ENCODE measurements at regions not wholly inside any gene's neighbourhood (a gene's known extent, or its start where the extent isn't known, plus 50 kb on each side); places are given as distances from the start of the nearest gene placed in this dataset.
"Not testable (repeated sequence)": the region's sequence is repeated elsewhere in the genome, so short reads cannot be mapped to it uniquely, and the experiment has no call there.

DNA sequence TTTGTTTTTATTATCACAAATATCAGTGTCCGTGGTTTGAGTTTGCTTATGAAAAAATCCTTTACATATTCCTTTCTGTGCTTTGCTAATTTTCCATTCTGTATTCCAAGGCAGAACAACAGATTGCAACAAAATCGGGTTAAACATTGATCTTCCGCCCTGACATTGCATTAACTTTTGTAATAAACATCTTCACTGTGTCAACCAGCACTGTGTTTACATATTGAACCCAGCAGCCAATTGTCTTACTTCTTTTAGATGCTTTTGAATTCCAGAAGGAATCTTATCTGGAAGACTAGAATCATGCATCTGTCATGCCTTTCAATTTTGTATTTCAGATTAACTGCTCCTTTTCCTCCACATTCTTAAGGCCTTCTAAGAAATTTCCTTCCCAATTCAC, 147.8 kb upstream of the CXXC4 start:
- ATAC-seq (ENCODE audit: poor library complexity) (no peak), DNase-seq (no peak)
- intact Hi-C loops (cut with DNase I) = no loop called here

DNA sequence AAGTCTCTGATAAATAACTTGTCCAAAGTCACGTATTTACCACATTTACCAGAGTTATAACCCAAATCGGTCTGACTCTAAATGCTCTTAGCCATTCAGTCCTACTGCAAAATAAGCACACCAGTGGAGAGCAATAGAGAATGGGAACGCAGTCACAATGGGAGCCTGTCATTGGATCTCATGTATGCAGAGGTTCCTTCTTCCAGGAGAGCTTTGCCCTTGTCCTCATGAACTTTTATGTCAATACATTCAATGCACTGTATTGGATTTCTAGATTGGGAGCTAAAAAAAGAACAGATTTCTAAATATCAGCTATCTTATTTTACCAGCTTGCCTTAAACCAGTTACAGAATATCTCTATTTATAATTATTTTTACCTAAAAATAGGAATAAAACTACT, 149.1 kb upstream of the CXXC4 start:
- intact Hi-C loops (cut with DNase I) = no loop called here
- ATAC-seq (ENCODE audit: poor library complexity) (no peak), DNase-seq (no peak)

DNA sequence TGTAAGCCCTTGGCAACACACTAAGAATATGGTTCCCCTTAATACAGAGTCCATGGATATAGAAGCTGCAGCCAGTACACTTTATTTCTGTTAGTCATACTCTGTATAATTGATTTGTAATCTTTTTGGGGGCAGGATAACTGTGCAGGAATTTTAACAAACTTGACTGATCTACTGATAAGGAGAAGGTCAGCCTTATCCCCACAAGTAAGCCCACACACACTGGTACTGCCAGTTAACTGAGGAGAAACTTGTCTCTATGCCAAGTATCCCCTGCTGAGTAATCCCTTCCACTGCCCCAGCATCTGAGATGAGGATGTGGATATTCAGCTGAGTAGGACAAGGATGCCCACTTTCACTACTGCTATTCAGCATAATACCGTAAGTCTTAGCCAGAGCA, 154.9 kb upstream of the CXXC4 start:
- intact Hi-C loops (cut with DNase I) = no loop called here
- no peak for ATAC-seq (ENCODE audit: poor library complexity)
- no peak for DNase-seq

DNA sequence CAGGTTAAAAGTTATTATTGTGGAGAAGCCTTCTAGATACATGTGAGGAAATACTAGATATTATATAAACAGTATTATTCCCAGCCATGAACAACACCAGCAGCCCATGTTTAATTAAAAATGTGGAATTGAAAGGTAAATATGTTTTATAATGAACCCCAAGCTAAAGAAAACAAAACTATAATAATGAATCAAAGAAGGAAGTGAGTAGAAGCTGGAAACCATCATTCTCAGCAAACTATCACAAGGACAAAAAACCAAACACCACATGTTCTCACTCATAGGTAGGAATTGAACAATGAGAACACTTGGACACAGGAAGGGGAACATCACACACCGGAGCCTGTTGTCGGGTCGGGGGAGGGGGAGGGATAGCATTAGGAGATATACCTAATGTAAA, 167.6 kb upstream of the CXXC4 start:
- ATAC-seq (ENCODE audit: poor library complexity); intact Hi-C loops (cut with DNase I); DNase-seq: not testable (repeated sequence)

DNA sequence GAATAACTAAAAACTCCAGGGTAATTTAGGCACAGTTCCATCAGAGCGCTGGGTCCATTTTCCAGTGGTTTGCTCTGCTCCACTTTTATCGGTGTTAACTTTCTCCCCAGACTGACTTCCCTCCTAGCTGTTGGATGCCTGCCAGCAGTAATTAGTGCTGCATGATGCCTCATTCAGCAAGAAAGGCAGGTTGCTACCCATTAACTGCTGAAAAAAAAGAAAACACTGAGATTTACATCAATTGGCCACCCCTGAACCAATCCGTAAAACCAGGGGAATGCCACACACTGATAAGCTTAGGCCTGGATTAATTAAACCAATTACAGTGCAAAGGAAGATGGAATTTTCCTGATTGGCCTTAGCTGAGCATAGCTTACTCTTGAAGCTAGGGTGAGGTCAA, 182.4 kb upstream of the CXXC4 start:
- DNase-seq = no peak
- intact Hi-C loops (cut with DNase I) = no loop called here
- ATAC-seq (ENCODE audit: poor library complexity) = no peak

DNA sequence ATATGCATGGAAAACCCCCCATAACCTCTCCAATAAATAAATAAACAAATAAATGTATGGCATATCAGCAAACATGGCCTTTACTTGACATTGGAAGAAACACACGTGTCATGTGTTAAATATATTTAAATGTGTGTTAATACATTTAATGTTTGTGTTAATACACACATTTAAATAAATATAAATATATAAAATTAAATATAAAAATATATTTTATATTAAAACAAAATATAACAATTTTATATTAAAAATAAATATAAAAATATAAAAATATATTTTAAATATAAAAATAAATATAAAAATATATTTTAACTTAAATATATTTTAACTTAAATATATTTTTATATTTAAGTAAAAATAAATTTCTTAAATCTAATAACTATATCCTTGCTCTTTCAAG, 187.6 kb upstream of the CXXC4 start:
- no peak for DNase-seq

DNA sequence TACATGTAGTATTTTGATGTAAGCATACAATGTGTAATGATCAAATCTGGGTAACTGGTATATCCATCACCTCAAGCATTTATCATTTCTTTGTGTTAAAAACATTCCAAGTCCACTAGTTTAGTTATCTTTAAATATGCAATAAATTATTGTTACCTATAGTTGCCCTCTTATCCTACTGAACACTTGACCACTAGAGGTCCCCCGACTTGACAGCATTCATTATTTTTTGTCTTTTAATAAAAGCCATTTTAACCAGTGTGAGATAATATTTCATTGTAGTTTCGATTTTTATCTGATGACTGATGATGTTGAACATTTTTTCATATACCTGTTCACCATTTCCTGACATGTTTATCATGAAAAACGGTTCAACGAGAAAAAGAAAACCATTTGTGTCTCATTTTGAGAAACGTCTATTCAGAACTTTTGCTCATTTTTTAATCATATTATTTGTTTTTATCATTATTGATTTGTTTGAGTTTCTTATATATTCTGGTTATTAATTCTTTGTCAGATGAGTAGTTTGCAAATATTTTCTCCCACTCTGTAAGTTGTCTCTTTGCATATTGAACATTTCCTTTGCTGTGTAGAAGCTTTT, 199.0 kb upstream of the CXXC4 start:
- ATAC-seq (ENCODE audit: poor library complexity) (no peak), DNase-seq (no peak)
- intact Hi-C loops (cut with DNase I) = no loop called here

More for the DNA sequence above, 187.6 kb upstream of the CXXC4 start:
- no peak for ATAC-seq (ENCODE audit: poor library complexity)
- intact Hi-C loops (cut with DNase I) = no loop called here

DNA sequence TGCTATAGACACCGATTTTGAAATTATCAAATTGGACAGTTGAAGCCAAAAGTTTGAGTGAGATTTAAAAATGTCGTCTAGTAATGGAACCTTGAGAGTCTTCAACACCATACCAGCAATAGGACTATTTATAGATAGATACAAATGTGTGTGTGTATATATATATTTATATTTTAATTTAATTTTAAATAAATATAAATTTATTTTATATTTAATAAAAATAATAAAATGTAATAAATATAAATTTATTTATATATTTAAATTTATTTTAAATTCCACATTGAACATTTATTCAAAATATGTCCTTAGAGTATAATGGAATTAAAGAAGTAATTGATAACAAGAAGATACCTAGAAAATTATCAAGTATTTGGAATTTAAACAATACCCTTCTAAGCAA, 221.9 kb upstream of the CXXC4 start:
- no peak for DNase-seq
- no peak for ATAC-seq (ENCODE audit: poor library complexity)
- intact Hi-C loops (cut with DNase I) = no loop called here

DNA sequence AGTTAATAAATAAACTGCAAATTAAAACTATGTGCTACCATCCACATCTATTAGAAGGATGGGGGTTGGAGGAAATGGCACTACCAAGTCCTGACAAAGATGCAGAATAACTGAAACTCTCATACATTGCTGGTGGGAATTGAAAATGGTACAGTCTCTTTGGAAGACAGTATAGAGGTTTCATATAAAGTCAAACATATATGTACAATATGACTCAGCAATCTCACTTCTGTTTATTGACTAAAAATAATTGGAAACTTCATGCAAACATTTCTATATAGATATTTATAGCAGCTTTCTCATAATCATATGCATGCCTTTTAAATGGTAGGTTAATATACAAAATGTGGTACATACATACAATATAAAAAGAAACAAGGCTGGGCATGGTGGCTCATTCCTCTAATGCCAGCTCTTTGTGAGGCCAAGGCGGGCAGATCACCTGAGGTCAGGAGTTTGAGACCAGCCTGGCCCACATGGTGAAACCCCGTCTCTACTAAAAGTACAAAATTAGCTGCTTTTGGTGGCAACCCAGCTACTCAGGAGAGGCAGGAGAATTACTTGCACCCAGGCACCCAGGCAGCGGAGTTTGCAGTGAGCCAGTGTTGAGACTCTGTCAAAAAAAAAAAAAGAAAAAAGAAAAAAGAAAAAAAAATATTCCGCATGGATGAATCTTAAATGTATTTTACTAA, 225.0 kb upstream of the CXXC4 start:
- intact Hi-C loops (cut with DNase I) = no loop called here
- no peak for ATAC-seq (ENCODE audit: poor library complexity)
- DNase-seq = no peak

DNA sequence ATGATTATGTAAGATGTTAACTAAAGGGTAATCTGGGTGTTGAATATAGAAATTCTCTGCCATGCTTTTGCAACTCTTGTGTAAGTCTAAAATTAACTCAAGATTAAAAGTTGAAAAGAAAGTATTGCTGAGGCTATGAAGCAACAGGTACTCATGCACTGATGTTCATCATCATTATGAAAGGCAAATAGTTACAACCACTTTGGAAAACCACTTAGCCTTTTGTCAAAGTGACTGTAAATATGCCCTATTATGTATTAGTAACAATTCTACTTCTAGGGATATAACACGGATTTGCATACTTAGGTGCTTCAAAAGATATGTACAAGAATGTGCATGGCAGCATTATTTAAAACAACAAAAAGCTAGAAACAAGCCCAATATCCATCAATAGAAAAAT, 227.8 kb upstream of the CXXC4 start:
- ATAC-seq (ENCODE audit: poor library complexity) = no peak
- intact Hi-C loops (cut with DNase I) = no loop called here
- no peak for DNase-seq

DNA sequence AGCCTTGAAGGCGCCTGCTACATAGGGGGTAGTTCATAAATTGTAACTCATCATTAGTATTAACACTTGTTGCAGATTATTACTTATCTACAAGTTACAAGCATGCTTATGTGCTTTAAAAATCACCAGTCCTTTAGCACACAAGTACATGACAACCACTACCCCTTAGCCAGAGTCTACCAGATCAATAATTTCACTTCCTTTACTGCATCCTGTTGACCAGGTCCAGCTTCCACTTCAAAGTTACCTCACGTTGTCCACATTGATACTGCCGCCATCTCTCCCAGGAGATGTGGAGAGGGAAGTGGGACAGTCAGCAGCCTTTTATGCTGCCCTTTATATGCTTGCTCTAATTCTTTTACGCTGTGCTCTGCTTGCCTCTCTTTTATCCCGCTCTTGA, 231.3 kb upstream of the CXXC4 start:
- intact Hi-C loops (cut with DNase I) = no loop called here
- ATAC-seq (ENCODE audit: poor library complexity) (no peak), DNase-seq (no peak)

DNA sequence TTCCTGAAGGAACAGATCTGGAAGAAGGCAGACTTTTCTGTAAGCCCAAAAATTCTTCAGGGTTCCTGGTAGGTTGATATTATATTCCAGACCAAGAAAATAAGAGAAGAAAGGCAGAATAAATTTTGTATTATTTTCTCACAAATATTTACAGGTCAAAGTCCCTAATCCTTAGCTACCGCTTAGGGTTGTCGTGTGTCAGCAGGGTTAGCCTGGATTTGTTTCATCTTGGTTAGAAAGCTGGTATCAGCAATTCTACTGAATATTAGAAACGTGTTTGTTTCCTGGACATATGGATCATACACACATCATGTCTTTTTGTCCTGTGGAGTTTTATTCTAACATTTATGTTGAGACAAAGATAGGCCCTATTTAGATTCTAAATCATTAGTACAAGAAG, 232.9 kb upstream of the CXXC4 start:
- DNase-seq (no peak), ATAC-seq (ENCODE audit: poor library complexity) (no peak)
- intact Hi-C loops (cut with DNase I) = no loop called here

DNA sequence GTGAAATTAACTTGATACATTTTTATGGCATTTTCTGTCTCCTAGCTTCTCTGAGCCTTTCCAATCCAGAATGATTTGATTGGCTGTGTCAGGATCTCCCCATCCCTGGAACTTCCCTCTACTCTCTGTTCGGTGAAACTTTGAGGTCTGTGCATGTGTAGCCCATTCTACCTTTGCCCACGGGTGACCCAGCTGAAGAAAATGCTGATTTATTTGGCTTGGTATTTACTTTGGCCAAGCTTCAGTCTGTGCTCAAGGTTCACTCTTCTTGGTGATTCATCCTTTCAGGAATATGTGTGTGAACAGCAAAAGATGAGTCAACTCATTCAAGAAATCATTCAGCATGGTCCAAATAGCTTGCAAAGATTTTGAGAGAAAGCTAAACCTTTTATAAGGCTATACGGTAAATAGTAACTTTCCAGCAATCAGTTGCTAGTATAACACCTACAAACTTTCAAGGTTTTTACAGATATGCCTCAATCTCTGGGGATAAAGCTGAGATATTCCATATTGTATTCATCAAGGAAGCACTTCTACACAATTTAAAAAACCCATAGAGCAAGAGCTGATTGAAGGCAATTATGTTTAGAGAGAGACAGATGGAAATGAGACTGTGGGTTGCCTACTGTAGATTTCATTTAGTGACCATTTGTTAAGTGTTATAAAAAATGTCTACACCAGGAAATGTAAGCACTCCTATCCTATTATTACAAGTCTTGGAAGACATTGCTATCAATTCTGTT, 233.9 kb upstream of the CXXC4 start:
- DNase-seq (no peak), ATAC-seq (ENCODE audit: poor library complexity) (no peak)
- intact Hi-C loops (cut with DNase I) = no loop called here

DNA sequence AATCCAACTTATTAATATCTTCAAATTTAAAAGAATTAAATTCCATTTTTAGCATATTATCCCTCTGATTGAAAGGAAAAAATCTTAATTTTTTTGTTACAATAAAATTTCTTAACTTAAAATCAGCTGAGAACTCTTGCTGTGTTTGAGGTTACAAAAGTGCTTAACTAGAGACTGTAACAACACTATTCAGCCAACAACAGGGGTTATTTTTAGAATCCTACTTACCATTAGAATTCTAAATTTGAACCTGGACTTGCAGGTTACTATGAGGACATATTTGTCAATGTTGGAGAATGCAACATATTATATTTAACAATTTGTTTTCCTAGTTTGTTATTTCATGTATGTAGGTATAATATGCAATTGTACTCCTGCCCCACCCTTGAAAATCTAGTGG, 238.1 kb upstream of the CXXC4 start:
- ATAC-seq (ENCODE audit: poor library complexity) = peak; percentile 81
- intact Hi-C loops (cut with DNase I) = no loop called here

DNA sequence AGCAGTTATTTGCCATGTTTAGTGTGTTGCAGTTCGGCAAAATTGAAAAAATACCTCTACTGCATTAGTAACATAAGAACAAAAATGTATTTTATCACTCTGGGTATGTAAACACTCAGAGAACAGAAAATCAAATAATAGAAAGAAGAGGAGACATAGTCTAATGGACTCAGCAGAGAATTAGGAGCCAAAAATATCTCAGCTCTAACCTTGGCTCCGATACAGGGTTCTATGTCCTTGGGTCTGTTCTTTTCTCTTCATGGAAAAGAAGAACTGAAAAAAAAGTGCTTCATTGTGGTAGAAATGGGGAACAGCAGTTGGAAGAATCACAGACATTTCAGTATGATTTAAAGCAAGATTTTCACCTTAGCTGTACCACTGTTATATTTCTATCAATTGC, 240.5 kb upstream of the CXXC4 start:
- no peak for DNase-seq
- ATAC-seq (ENCODE audit: poor library complexity) = peak; percentile 80
- intact Hi-C loops (cut with DNase I) = no loop called here

More for the DNA sequence above, 238.1 kb upstream of the CXXC4 start:
- no peak for DNase-seq

DNA sequence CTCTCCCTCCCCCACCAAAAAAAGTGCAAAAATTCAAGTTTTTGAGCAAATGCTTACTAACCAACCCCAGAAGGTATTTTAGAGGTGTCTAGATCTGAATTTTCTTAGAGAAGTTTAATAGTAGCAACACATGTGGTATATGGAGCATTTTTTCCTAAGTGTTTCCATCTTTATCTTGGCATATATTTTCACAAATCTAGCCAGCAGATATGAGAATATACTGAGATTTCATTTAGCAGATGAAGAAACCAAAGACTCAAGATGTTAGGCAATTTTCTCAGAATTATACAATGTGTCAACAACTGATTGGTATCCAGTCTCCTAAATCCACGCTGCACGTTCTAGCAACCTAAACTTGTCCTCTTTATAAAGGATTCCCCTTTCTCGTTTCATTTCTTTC, 245.5 kb upstream of the CXXC4 start:
- no peak for ATAC-seq (ENCODE audit: poor library complexity)
- no peak for DNase-seq
- intact Hi-C loops (cut with DNase I) = no loop called here

DNA sequence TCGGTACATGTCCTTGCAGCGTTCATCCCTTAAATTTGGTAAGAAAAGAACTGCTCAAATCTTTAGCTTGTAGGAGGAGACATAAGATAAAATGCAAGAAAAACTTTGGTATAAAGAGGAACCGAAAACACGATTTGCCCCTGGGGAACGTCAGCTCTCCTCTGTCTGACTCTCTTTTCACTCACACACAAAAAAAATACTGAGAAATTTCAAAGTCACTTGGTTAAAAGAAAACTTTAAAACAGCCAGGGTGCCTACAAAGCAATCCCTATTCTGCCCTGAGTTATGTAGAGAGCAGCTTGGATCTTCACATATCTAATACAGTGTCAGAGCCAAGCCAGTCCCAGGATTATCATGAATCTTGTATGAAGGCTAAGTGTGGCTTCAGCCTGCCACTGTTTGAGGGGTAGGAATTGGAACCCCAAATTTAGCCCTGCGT, 248.5 kb upstream of the CXXC4 start:
- peak; percentile 36 for ATAC-seq (ENCODE audit: poor library complexity)
- intact Hi-C loops (cut with DNase I) = no loop called here
- no peak for DNase-seq

DNA sequence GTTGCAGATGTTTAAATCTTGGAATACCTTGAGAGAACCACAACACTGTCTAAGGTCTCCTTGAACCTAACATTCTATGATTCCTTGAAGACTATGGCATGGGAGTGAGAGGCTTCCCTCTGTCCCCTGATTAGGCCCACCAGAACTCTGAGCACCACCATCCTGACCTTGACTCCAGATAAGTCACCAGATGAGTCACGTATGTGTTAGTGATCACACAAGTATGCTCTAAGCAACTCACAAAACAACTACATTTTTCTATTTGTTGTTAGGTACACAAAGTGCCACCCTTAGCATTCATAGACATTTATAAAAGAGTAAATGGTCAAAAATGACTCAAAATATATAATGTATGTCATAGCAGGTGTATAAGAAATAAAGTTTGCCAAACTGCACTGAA, 252.9 kb upstream of the CXXC4 start:
- intact Hi-C loops (cut with DNase I) = no loop called here
- DNase-seq (no peak), ATAC-seq (ENCODE audit: poor library complexity) (no peak)

DNA sequence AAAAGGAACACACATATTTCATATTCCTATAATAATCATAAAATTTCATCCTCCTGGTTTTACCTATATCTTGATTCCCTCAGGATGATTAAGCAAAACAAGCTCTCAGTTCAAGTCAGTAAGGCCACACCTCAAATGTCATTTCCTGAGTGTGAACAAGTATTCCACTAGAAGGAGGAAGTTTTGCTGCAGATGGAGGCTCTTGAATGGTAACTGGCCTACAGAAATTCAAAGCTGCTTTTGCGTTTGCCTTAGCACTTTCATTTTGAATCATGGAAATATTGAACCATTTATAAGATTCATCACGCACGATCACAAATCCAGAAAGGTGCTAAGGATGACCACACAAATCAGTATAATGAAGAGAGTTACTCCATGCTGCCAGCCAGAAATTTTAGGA, 254.4 kb upstream of the CXXC4 start:
- intact Hi-C loops (cut with DNase I) = no loop called here
- DNase-seq = no peak
- no peak for ATAC-seq (ENCODE audit: poor library complexity)

DNA sequence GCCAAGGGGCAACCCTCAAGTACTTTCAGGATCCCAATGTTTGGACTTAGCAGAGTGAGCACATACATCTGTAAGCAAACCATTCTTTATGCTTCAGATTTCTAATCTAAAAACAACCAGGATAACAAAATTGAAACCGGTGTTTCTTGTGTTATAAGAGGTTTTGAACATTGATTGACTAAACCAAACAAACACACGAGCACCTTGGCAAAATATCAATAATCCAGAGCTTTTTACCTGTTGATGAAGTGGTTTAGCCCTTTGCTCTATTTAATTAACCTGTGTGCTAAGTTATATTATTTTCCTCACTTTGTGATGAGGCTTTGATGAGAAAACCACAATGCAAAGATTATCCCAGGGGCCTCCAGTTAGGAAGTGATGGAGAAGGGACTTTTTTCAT, 255.3 kb upstream of the CXXC4 start:
- DNase-seq = no peak
- intact Hi-C loops (cut with DNase I) = no loop called here

More for the DNA sequence above, 255.3 kb upstream of the CXXC4 start:
- ATAC-seq (ENCODE audit: poor library complexity) = no peak

All from Right ventricle myocardium superior (tissue), 1 donor.